Loucy (cell line): ENCODE measurements at regions not wholly inside any gene's neighbourhood (a gene's known extent, or its start where the extent isn't known, plus 50 kb on each side); places are given as distances from the start of the nearest gene placed in this dataset.
"Not testable (repeated sequence)": the region's sequence is repeated elsewhere in the genome, so short reads cannot be mapped to it uniquely, and the experiment has no call there.

Source experiments
- EZH2phosphoT487 ChIP-seq: fragments of 200-600 bp; IDR thresholded peaks from 2 replicates; pipeline ENCODE4 v1.6.1; 2018; ENCODE audit warnings: antibody characterized with exemption, mild to moderate bottlenecking, moderate library complexity, borderline replicate concordance
- TF ChIP-seq, protein P1 (sequence below): fragments of 200-600 bp; sonication (generic); conservative IDR thresholded peaks from 2 replicates; pipeline ENCODE4 v1.5.1; 2014; ENCODE audit warnings: mild to moderate bottlenecking, antibody characterized with exemption, low read length

DNA sequence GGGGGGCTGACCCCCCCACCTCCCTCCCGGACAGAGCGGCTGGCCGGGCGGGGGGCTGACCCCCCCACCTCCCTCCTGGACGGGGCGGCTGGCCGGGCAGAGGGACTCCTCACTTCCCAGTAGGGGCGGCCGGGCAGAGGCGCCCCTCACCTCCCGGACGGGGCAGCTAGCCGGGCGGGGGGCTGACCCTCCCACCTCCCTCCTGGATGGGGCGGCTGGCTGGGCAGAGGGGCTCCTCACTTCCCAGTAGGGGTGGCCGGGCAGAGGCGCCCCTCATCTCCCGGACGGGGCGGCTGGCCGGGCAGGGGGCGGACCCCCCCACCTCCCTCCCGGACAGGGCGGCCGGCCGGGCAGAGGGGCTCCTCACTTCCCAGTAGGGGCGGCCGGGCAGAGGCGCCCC lies 234.3 kb upstream of the VCX start:
- TF ChIP-seq, protein P1, sequence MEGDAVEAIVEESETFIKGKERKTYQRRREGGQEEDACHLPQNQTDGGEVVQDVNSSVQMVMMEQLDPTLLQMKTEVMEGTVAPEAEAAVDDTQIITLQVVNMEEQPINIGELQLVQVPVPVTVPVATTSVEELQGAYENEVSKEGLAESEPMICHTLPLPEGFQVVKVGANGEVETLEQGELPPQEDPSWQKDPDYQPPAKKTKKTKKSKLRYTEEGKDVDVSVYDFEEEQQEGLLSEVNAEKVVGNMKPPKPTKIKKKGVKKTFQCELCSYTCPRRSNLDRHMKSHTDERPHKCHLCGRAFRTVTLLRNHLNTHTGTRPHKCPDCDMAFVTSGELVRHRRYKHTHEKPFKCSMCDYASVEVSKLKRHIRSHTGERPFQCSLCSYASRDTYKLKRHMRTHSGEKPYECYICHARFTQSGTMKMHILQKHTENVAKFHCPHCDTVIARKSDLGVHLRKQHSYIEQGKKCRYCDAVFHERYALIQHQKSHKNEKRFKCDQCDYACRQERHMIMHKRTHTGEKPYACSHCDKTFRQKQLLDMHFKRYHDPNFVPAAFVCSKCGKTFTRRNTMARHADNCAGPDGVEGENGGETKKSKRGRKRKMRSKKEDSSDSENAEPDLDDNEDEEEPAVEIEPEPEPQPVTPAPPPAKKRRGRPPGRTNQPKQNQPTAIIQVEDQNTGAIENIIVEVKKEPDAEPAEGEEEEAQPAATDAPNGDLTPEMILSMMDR = not testable (repeated sequence)
- TF ChIP-seq EZH2phosphoT487 = not testable (repeated sequence)
